ENCODE measurements at regions not wholly inside any gene's neighbourhood (a gene's known extent, or its start where the extent isn't known, plus 50 kb on each side); places are given as distances from the start of the nearest gene placed in this dataset.

DNA sequence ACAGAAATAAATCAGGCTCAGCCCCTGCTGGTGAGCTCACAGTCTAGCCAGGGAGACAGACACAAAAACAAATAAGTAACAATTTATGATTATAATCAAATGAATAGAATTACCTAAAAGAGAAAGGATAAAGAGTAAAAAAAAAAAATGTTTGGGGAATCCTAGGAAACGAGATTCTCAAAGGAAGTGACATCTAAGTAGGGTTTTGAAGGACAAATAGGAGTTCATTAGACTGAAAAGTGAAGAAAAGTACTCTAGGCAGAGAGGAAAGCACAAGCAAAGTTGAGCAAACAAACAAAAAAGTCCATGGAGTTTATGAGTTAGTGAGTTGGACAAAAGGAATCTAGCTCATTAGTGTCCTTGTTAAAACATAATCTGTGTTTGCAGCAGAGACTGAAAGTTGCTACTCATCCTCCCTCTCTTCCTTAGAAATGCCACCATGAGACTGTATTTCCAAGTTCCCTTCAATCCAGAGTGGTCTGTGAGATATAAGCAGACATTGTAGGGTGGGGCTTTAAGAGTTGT is 145.6 kb downstream of the SPATA18 start:
- Histone ChIP-seq H3K4me2 (ENCODE audit: low read length) (no peak overlapping the region), H3K9ac (ENCODE audit: low read length) (no peak overlapping the region), H3K4me3 (ENCODE audit: low read length) (no peak overlapping the region), H3K36me3 (ENCODE audit: insufficient read depth, low read length) (no peaks in the 10 kb centered on the region), H3K27ac (ENCODE audit: low read length) (no peak overlapping the region), H3K27me3 (ENCODE audit: insufficient read depth, low read depth, low read length) (no peaks in the 10 kb centered on the region), H3F3A (ENCODE audit: insufficient read depth, low read length, poor library complexity, severe bottlenecking) (no peaks in the 10 kb centered on the region), H3K9me3 (ENCODE audit: low read length) (no peaks in the 10 kb centered on the region), H3K79me2 (replicated peaks; ENCODE audit: insufficient read depth, low read length) (no peaks in the 10 kb centered on the region), H3K9me2 (ENCODE audit: insufficient read depth, low read length) (no peaks in the 10 kb centered on the region), H2AFZ (ENCODE audit: low read depth, low read length) (no peak overlapping the region), H4K20me1 (ENCODE audit: insufficient read depth) (no peaks in the 10 kb centered on the region)
- TF ChIP-seq POLR2AphosphoS5 (IDR thresholded peaks at IDR 0.05) (no peak), EZH2 (IDR thresholded peaks at IDR 0.05; ENCODE audit: borderline replicate concordance, insufficient read depth, low read length, poor library complexity, severe bottlenecking) (no peak), MXI1 (conservative IDR thresholded peaks at IDR 0.05; ENCODE audit: poor library complexity, severe bottlenecking) (no peak)
- TF ChIP-seq, protein P1, sequence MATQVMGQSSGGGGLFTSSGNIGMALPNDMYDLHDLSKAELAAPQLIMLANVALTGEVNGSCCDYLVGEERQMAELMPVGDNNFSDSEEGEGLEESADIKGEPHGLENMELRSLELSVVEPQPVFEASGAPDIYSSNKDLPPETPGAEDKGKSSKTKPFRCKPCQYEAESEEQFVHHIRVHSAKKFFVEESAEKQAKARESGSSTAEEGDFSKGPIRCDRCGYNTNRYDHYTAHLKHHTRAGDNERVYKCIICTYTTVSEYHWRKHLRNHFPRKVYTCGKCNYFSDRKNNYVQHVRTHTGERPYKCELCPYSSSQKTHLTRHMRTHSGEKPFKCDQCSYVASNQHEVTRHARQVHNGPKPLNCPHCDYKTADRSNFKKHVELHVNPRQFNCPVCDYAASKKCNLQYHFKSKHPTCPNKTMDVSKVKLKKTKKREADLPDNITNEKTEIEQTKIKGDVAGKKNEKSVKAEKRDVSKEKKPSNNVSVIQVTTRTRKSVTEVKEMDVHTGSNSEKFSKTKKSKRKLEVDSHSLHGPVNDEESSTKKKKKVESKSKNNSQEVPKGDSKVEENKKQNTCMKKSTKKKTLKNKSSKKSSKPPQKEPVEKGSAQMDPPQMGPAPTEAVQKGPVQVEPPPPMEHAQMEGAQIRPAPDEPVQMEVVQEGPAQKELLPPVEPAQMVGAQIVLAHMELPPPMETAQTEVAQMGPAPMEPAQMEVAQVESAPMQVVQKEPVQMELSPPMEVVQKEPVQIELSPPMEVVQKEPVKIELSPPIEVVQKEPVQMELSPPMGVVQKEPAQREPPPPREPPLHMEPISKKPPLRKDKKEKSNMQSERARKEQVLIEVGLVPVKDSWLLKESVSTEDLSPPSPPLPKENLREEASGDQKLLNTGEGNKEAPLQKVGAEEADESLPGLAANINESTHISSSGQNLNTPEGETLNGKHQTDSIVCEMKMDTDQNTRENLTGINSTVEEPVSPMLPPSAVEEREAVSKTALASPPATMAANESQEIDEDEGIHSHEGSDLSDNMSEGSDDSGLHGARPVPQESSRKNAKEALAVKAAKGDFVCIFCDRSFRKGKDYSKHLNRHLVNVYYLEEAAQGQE (IDR thresholded peaks at IDR 0.05; ENCODE audit: borderline replicate concordance), result no peak

DNA sequence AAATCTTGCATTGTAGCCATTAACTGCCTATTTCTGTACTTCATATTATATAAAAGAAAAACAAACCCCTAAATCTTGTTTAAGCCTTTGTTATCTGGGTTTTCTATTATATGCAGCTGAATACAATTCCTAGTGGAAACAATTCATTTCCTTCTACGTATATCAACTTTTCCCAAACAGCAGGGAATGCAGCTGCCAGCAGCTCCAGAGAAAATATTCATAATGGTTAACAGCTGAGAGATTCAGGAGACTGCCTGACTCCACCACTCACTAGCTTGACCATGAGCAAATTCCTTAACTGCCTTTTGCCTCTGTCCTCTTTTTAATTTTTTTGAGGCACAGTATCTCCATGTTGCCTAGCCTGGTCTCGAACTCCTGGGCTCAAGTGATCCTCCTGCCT is 146.2 kb downstream of the SPATA18 start:
- no peak for TF ChIP-seq EP300 (conservative IDR thresholded peaks at IDR 0.05; ENCODE audit: poor library complexity, severe bottlenecking)
- Histone ChIP-seq H3K9me3 (ENCODE audit: low read length) (no peaks in the 10 kb centered on the region), H3K36me3 (ENCODE audit: insufficient read depth, low read length) (no peaks in the 10 kb centered on the region), H3K4me3 (ENCODE audit: low read length) (no peak overlapping the region), H3K9ac (ENCODE audit: low read length) (no peak overlapping the region), H3F3A (ENCODE audit: insufficient read depth, low read length, poor library complexity, severe bottlenecking) (no peaks in the 10 kb centered on the region), H3K4me2 (ENCODE audit: low read length) (no peak overlapping the region), H3K27me3 (ENCODE audit: insufficient read depth, low read depth, low read length) (no peaks in the 10 kb centered on the region), H3K27ac (ENCODE audit: low read length) (no peak overlapping the region), H3K9me2 (ENCODE audit: insufficient read depth, low read length) (no peaks in the 10 kb centered on the region), H2AFZ (ENCODE audit: low read depth, low read length) (no peak overlapping the region), H3K79me2 (replicated peaks; ENCODE audit: insufficient read depth, low read length) (no peaks in the 10 kb centered on the region), H4K20me1 (ENCODE audit: insufficient read depth) (no peaks in the 10 kb centered on the region)

DNA sequence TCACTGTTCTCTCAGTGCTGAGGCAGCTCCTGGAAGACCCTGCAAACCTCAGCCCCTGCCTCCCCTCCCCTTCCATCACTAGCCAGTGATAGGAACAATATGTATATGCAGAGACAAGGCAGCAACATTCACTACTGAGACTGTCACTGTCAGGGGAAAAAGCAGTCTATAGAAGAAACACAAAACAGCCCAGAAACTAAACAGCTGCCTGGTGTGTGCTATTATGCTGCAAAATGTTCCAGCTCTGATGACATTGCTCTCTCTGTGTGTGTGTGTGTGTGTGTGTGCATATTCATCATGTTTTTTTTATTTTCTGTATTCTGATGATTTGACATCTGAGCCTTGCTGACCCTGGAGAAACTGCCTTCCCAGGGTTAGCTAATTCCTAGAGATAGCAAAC is 147.2 kb downstream of the SPATA18 start:
- H3F3A ChIP-seq (ENCODE audit: insufficient read depth, low read length, poor library complexity, severe bottlenecking), result no peaks in the 10 kb centered on the region
- no peaks in the 10 kb centered on the region for H3K27me3 ChIP-seq (ENCODE audit: insufficient read depth, low read depth, low read length)
- no peaks in the 10 kb centered on the region for H3K79me2 ChIP-seq (replicated peaks; ENCODE audit: insufficient read depth, low read length)
- no peaks in the 10 kb centered on the region for H3K36me3 ChIP-seq (ENCODE audit: insufficient read depth, low read length)
- no peak overlapping the region for H3K4me3 ChIP-seq (ENCODE audit: low read length)
- H3K4me2 ChIP-seq (ENCODE audit: low read length), result no peak overlapping the region
- no peaks in the 10 kb centered on the region for H3K9me2 ChIP-seq (ENCODE audit: insufficient read depth, low read length)
- H4K20me1 ChIP-seq (ENCODE audit: insufficient read depth), result no peaks in the 10 kb centered on the region
- no peak overlapping the region for H2AFZ ChIP-seq (ENCODE audit: low read depth, low read length)
- H3K9me3 ChIP-seq (ENCODE audit: low read length), result no peaks in the 10 kb centered on the region
- H3K9ac ChIP-seq (ENCODE audit: low read length), result no peak overlapping the region
- H3K27ac ChIP-seq (ENCODE audit: low read length), result no peak overlapping the region
- peak; percentile 11 for TF ChIP-seq EP300 (conservative IDR thresholded peaks at IDR 0.05; ENCODE audit: poor library complexity, severe bottlenecking)
- TF ChIP-seq, protein P1 (IDR thresholded peaks at IDR 0.05; ENCODE audit: borderline replicate concordance), result no peak

All from neural cell (in vitro differentiated cells).